NCI-H345 (cell line): ENCODE measurements at regions not wholly inside any gene's neighbourhood (a gene's known extent, or its start where the extent isn't known, plus 50 kb on each side); places are given as distances from the start of the nearest gene placed in this dataset.

Source experiments
- DNase-seq: peaks from one replicate; lab custom pipeline; 2025; lab: John Stamatoyannopoulos, UW

GRCh38 chr17:12376276-12376675, 289.4 kb upstream of the MYOCD start:
- no peak for DNase-seq

GRCh38 chr17:12386225-12386624, 279.5 kb upstream of the MYOCD start:
- no peak for DNase-seq

- no peak for DNase-seq
These were observed 277.5 kb upstream of the MYOCD start for GRCh38 chr17:12388226-12388625.

- DNase-seq = no peak
These were observed 276.3 kb upstream of the MYOCD start for GRCh38 chr17:12389421-12389820.

- DNase-seq = no peak
These were observed 275.1 kb upstream of the MYOCD start for GRCh38 chr17:12390631-12391030.

- DNase-seq = no peak
These were observed 274.2 kb upstream of the MYOCD start for GRCh38 chr17:12391468-12391867.

GRCh38 chr17:12395733-12396354, 269.8 kb upstream of the MYOCD start:
- no peak for DNase-seq

GRCh38 chr17:12398441-12399051, 267.1 kb upstream of the MYOCD start:
- no peak for DNase-seq

GRCh38 chr17:12402963-12403622, 262.6 kb upstream of the MYOCD start:
- DNase-seq = no peak

- no peak for DNase-seq
These were observed 261.8 kb upstream of the MYOCD start for GRCh38 chr17:12403881-12404398.

- DNase-seq = no peak
These were observed 259.0 kb upstream of the MYOCD start for GRCh38 chr17:12406623-12407215.

GRCh38 chr17:12407495-12408252, 258.0 kb upstream of the MYOCD start:
- DNase-seq = no peak

GRCh38 chr17:12409082-12409481, 256.6 kb upstream of the MYOCD start:
- no peak for DNase-seq

GRCh38 chr17:12410717-12411116, 255.0 kb upstream of the MYOCD start:
- DNase-seq = no peak

- DNase-seq = no peak
These were observed 250.7 kb upstream of the MYOCD start for GRCh38 chr17:12415031-12415430.

- no peak for DNase-seq
These were observed 244.6 kb upstream of the MYOCD start for GRCh38 chr17:12421077-12421476.

GRCh38 chr17:12421646-12422306, 243.9 kb upstream of the MYOCD start:
- DNase-seq = no peak

- DNase-seq = peak; percentile 64
These were observed 243.0 kb upstream of the MYOCD start for GRCh38 chr17:12422651-12423050.

- no peak for DNase-seq
These were observed 242.4 kb upstream of the MYOCD start for GRCh38 chr17:12423337-12423736.

- DNase-seq = no peak
These were observed 236.6 kb upstream of the MYOCD start for GRCh38 chr17:12429116-12429515.

- DNase-seq = no peak
These were observed 234.5 kb upstream of the MYOCD start for GRCh38 chr17:12431188-12431587.

- no peak for DNase-seq
These were observed 227.5 kb upstream of the MYOCD start for GRCh38 chr17:12438212-12438611.
